Cardiac muscle cell (in vitro differentiated cells and primary cell): ENCODE measurements at regions not wholly inside any gene's neighbourhood (a gene's known extent, or its start where the extent isn't known, plus 50 kb on each side); places are given as distances from the start of the nearest gene placed in this dataset.

Source experiments
- DNase-seq, 2 donors: peaks; one replicate each; pipeline versions ENCODE4 v3.0.0 to v3.0.0-alpha.2; 2010 to 2017; ENCODE audit warnings: low read depth in 1 of 2, low spot score in 1 of 2
- H3K27ac ChIP-seq: fragments of 200-600 bp; sonication (generic); 2 replicates; pipeline ENCODE4 v1.5.1; 2016
- H3K27me3 ChIP-seq: fragments of 200-600 bp; sonication (generic); 2 replicates; pipeline ENCODE4 v1.6.0; 2016; ENCODE audit warnings: control low read depth
- H3K36me3 ChIP-seq: fragments of 200-600 bp; sonication (generic); 2 replicates; pipeline ENCODE4 v1.5.1; 2016; ENCODE audit warnings: control low read depth
- H3K4me1 ChIP-seq: fragments of 200-600 bp; sonication (generic); 2 replicates; pipeline ENCODE4 v1.8.1; 2017; ENCODE audit warnings: low read depth, mild to moderate bottlenecking, mixed run types
- H3K4me3 ChIP-seq: fragments of 200-600 bp; sonication (generic); 2 replicates; pipeline ENCODE4 v1.5.1; 2016; ENCODE audit warnings: mild to moderate bottlenecking
- H3K9me3 ChIP-seq: fragments of 200-600 bp; sonication (generic); 2 replicates; pipeline ENCODE4 v1.5.1; 2017; ENCODE audit warnings: low read depth, mild to moderate bottlenecking, control low read depth
- CTCF ChIP-seq: IDR thresholded peaks from 2 replicates; pipeline ENCODE4 v1.5.1; 2012; ENCODE audit warnings: low read depth, mild to moderate bottlenecking, low read length

DNA sequence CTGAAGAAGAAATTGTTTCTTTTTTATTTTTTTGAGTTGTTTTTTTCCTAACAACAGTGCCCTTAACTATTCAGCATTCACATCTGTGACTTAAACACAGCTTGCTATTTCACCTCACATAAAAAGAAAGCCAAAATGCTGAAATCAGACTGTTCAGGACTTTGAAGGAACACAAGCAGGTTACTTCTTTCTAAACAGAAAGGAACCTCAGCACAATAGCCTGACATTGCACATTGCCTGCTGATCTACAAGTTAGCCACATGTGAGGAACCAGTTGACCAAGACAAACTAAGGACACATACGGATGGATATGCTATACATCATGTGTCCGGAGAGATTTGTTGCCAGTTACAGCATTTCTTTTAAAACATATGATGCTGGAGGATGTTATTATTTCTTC lies 331.1 kb downstream of the FSIP2 start:
- TF ChIP-seq CTCF: no peak
- no peak for DNase-seq
- Histone ChIP-seq H3K27me3 (no peaks in the 10 kb centered on the region), H3K36me3 (no peaks in the 10 kb centered on the region), H3K4me1 (peaks cover 16% of the 10 kb centered on the region), H3K9me3 (no peaks in the 10 kb centered on the region), H3K27ac (no peak overlapping the region), H3K4me3 (no peak overlapping the region)

DNA sequence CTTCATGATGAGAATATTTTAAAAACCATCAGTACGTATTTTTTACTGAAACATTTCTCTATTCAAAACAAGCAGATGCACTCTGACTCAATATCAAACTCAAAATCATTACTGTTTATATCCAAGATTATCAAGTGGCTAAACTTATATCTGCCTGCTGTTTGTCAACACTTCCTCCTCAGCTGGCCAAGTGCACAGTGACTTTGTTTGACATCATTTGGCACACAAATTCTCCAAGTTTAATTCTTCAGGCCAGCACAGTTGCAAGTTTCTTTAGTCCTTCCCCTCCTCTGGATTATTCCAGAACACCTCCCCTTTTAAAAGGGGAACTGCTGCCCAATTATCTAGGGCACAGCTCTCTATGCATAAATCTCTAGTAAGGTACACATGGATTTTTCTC lies 346.6 kb downstream of the FSIP2 start:
- no peak for TF ChIP-seq CTCF
- no peak for DNase-seq
- Histone ChIP-seq H3K27me3 (no peaks in the 10 kb centered on the region), H3K9me3 (no peaks in the 10 kb centered on the region), H3K4me3 (no peak overlapping the region), H3K36me3 (no peaks in the 10 kb centered on the region), H3K4me1 (no peaks in the 10 kb centered on the region), H3K27ac (no peak overlapping the region)

DNA sequence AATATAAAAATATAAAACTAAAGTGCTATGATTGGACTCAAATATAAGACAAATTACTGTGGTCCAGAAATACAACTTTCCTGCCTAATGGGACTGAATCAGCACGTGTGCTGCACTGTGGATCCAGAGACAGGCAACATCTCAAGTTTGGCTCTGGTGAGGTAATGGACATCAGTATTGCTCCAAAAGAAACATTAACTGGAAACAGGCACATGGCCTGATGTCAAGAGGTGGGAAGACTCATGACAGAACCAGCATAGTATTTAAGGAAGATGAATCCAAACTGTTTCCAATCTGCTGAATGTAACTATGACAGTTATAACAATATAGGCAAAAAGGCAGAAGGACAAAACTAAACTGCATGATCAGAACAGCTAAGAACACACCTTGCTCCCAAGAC lies 354.6 kb downstream of the FSIP2 start:
- Histone ChIP-seq H3K27me3 (no peaks in the 10 kb centered on the region), H3K27ac (no peak overlapping the region), H3K36me3 (no peaks in the 10 kb centered on the region), H3K4me1 (no peaks in the 10 kb centered on the region), H3K9me3 (no peaks in the 10 kb centered on the region), H3K4me3 (no peak overlapping the region)
- DNase-seq: no peak
- TF ChIP-seq CTCF: no peak

DNA sequence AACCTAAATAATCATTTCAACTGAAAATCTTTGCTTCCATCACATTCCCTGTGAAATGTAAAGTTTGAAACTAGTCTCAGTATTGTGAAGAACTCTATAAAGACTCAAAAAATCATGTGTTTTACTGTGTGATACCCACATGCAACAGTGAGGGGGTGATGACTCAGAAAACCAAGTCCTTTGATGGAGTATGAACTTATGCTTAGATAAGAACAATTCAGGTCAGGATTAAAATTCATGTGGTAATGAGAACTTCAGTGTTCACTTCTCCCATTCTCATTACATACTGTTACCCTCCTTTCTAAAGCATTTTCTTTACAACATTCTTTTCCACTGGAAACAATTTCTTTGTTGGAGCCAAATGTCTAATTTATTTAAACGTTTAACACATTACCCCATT lies 360.2 kb downstream of the FSIP2 start:
- TF ChIP-seq CTCF: no peak
- Histone ChIP-seq H3K27me3 (no peaks in the 10 kb centered on the region), H3K36me3 (no peaks in the 10 kb centered on the region)

GRCh38 chr2:186099826-186100225 lies 361.2 kb downstream of the FSIP2 start:
- DNase-seq: no peak
- Histone ChIP-seq H3K27me3 (no peaks in the 10 kb centered on the region), H3K36me3 (no peaks in the 10 kb centered on the region), H3K4me1 (no peaks in the 10 kb centered on the region), H3K9me3 (no peaks in the 10 kb centered on the region), H3K4me3 (no peak overlapping the region), H3K27ac (no peak overlapping the region)
- TF ChIP-seq CTCF: no peak

More for the DNA sequence above, 360.2 kb downstream of the FSIP2 start:
- H3K9me3 ChIP-seq: no peaks in the 10 kb centered on the region
- H3K4me3 ChIP-seq: no peak overlapping the region
- no peaks in the 10 kb centered on the region for H3K4me1 ChIP-seq
- H3K27ac ChIP-seq: no peak overlapping the region
- DNase-seq: no peak

GRCh38 chr2:186100636-186101035 lies 362.0 kb downstream of the FSIP2 start:
- Histone ChIP-seq H3K36me3 (no peaks in the 10 kb centered on the region), H3K27ac (no peak overlapping the region), H3K4me1 (no peaks in the 10 kb centered on the region), H3K4me3 (no peak overlapping the region), H3K27me3 (no peaks in the 10 kb centered on the region), H3K9me3 (no peaks in the 10 kb centered on the region)
- DNase-seq: no peak
- no peak for TF ChIP-seq CTCF
